KOPT-K1 (cell line): ENCODE measurements at regions not wholly inside any gene's neighbourhood (a gene's known extent, or its start where the extent isn't known, plus 50 kb on each side); places are given as distances from the start of the nearest gene placed in this dataset.
"Not testable (repeated sequence)": the region's sequence is repeated elsewhere in the genome, so short reads cannot be mapped to it uniquely, and the experiment has no call there.

Experiments used
- H3K27ac ChIP-seq: fragments of 200-600 bp; sonication (generic); 2 replicates; pipeline ENCODE4 v1.5.1; 2016; ENCODE audit warnings: antibody characterized with exemption, mild to moderate bottlenecking, low read depth, low read length; ENCODE audit not compliant: poor library complexity, severe bottlenecking
- H3K36me3 ChIP-seq: fragments of 200-600 bp; sonication (generic); 2 replicates; pipeline ENCODE4 v1.5.1; 2017; ENCODE audit warnings: antibody characterized with exemption, mild to moderate bottlenecking, low read length, moderate library complexity; ENCODE audit not compliant: insufficient read depth
- H3K9me3 ChIP-seq: fragments of 200-600 bp; sonication (generic); 2 replicates; pipeline ENCODE4 v1.5.1; 2017; ENCODE audit warnings: antibody characterized with exemption, low read length, mild to moderate bottlenecking; ENCODE audit not compliant: insufficient read depth, poor library complexity, severe bottlenecking

GRCh38 chr22:22061085-22062077 is 78.8 kb upstream of the TOP3B start:
- Histone ChIP-seq H3K36me3 (no peaks in the 10 kb centered on the region), H3K27ac (no peak overlapping the region), H3K9me3 (no peaks in the 10 kb centered on the region)

GRCh38 chr22:22060200-22061084 is 77.9 kb upstream of the TOP3B start:
- no peaks in the 10 kb centered on the region for H3K9me3 ChIP-seq
- H3K27ac ChIP-seq: no peak overlapping the region
- no peaks in the 10 kb centered on the region for H3K36me3 ChIP-seq

GRCh38 chr22:22059291-22060002 is 76.9 kb upstream of the TOP3B start:
- no peak overlapping the region for H3K27ac ChIP-seq
- no peaks in the 10 kb centered on the region for H3K9me3 ChIP-seq
- no peaks in the 10 kb centered on the region for H3K36me3 ChIP-seq

- no peak overlapping the region for H3K27ac ChIP-seq
- no peaks in the 10 kb centered on the region for H3K9me3 ChIP-seq
These were observed 76.2 kb upstream of the TOP3B start for GRCh38 chr22:22058633-22059290.

GRCh38 chr22:22057617-22058378 is 75.2 kb upstream of the TOP3B start:
- Histone ChIP-seq H3K9me3 (no peaks in the 10 kb centered on the region), H3K27ac (no peak overlapping the region), H3K36me3 (no peaks in the 10 kb centered on the region)

More at GRCh38 chr22:22058633-22059290, 76.2 kb upstream of the TOP3B start:
- no peaks in the 10 kb centered on the region for H3K36me3 ChIP-seq

GRCh38 chr22:22056809-22057594 is 74.4 kb upstream of the TOP3B start:
- H3K27ac ChIP-seq, H3K36me3 ChIP-seq, H3K9me3 ChIP-seq: not testable (repeated sequence)

GRCh38 chr22:22052548-22053139 is 70.1 kb upstream of the TOP3B start:
- not testable (repeated sequence) for H3K36me3 ChIP-seq, H3K27ac ChIP-seq, H3K9me3 ChIP-seq

GRCh38 chr22:22051032-22051431 is 68.4 kb upstream of the TOP3B start:
- not testable (repeated sequence) for H3K36me3 ChIP-seq, H3K27ac ChIP-seq, H3K9me3 ChIP-seq

GRCh38 chr22:22050141-22050775 is 67.7 kb upstream of the TOP3B start:
- Histone ChIP-seq H3K27ac (no peak overlapping the region), H3K36me3 (no peaks in the 10 kb centered on the region), H3K9me3 (no peaks in the 10 kb centered on the region)

- H3K36me3 ChIP-seq: no peaks in the 10 kb centered on the region
- no peak overlapping the region for H3K27ac ChIP-seq
- H3K9me3 ChIP-seq: no peaks in the 10 kb centered on the region
These were observed 67.1 kb upstream of the TOP3B start for GRCh38 chr22:22049684-22050083.

GRCh38 chr22:22048981-22049531 is 66.5 kb upstream of the TOP3B start:
- Histone ChIP-seq H3K27ac (no peak overlapping the region), H3K9me3 (no peaks in the 10 kb centered on the region), H3K36me3 (no peaks in the 10 kb centered on the region)

GRCh38 chr22:22048318-22048942 is 65.8 kb upstream of the TOP3B start:
- H3K27ac ChIP-seq: no peak overlapping the region
- no peaks in the 10 kb centered on the region for H3K36me3 ChIP-seq
- no peaks in the 10 kb centered on the region for H3K9me3 ChIP-seq
